DOHH2 (cell line): ENCODE measurements at regions not wholly inside any gene's neighbourhood (a gene's known extent, or its start where the extent isn't known, plus 50 kb on each side); places are given as distances from the start of the nearest gene placed in this dataset.

Experiments
- H3F3A ChIP-seq: fragments of 200-600 bp; sonication (generic), shearing (Covaris generic); 2 replicates; pipeline ENCODE4 v1.6.0; 2016; ENCODE audit warnings: antibody characterized with exemption, mild to moderate bottlenecking; ENCODE audit not compliant: control insufficient read depth, insufficient read depth
- H3K27ac ChIP-seq: fragments of 200-600 bp; sonication (generic); 2 replicates; pipeline ENCODE4 v1.5.1; 2014; ENCODE audit warnings: low read depth, mild to moderate bottlenecking, low read length, moderate library complexity
- H3K27me3 ChIP-seq: fragments of 200-600 bp; sonication (generic); 2 replicates; pipeline ENCODE4 v1.6.1; 2014; ENCODE audit warnings: mild to moderate bottlenecking, low read length, mixed read lengths; ENCODE audit not compliant: control insufficient read depth
- H3K36me3 ChIP-seq: fragments of 200-600 bp; sonication (generic); 2 replicates; pipeline ENCODE4 v1.6.1; 2014; ENCODE audit warnings: mild to moderate bottlenecking, low read length, moderate library complexity, mixed read lengths; ENCODE audit not compliant: control insufficient read depth
- H3K4me1 ChIP-seq: fragments of 200-600 bp; sonication (generic); 2 replicates; pipeline ENCODE4 v1.6.1; 2014; ENCODE audit warnings: mild to moderate bottlenecking, low read length, mixed read lengths; ENCODE audit not compliant: control insufficient read depth
- H3K4me2 ChIP-seq: fragments of 200-600 bp; sonication (generic); 2 replicates; pipeline ENCODE4 v1.6.0; 2014; ENCODE audit warnings: mild to moderate bottlenecking, low read length, moderate library complexity
- H3K4me3 ChIP-seq: fragments of 200-600 bp; sonication (generic); 2 replicates; pipeline ENCODE4 v1.5.1; 2014; ENCODE audit warnings: mild to moderate bottlenecking, low read length, mixed read lengths
- H3K79me2 ChIP-seq: fragments of 200-600 bp; sonication (generic); 2 replicates; pipeline ENCODE4 v1.6.1; 2014; ENCODE audit warnings: mild to moderate bottlenecking, low read length, mixed read lengths; ENCODE audit not compliant: control insufficient read depth
- H3K9me2 ChIP-seq: fragments of 200-600 bp; sonication (generic); replicated peaks from 2 replicates; pipeline ENCODE4 v1.6.1; 2014; ENCODE audit warnings: mild to moderate bottlenecking, low read length, mixed read lengths; ENCODE audit not compliant: control insufficient read depth
- H3K9me3 ChIP-seq: fragments of 200-600 bp; sonication (generic); 2 replicates; pipeline ENCODE4 v1.6.1; 2014; ENCODE audit warnings: antibody characterized with exemption, low read length, mixed read lengths; ENCODE audit not compliant: control insufficient read depth, insufficient read depth
- H4K20me1 ChIP-seq: fragments of 200-600 bp; sonication (generic); 2 replicates; pipeline ENCODE4 v1.6.0; 2014; ENCODE audit warnings: low read depth, mild to moderate bottlenecking, antibody characterized with exemption, low read length, moderate library complexity; ENCODE audit not compliant: control insufficient read depth, insufficient read depth
- EZH2phosphoT487 ChIP-seq: fragments of 200-600 bp; sonication (generic); IDR thresholded peaks from 2 replicates; pipeline ENCODE4 v1.6.1; 2017; ENCODE audit warnings: borderline replicate concordance, mild to moderate bottlenecking, antibody characterized with exemption, low read length, moderate library complexity, mixed read lengths
- TF ChIP-seq, protein P1 (sequence below): fragments of 200-600 bp; sonication (generic); IDR thresholded peaks from one replicate; pipeline ENCODE4 v1.5.1; 2014; ENCODE audit warnings: antibody characterized with exemption, mild to moderate bottlenecking, low read depth, low read length; ENCODE audit not compliant: poor library complexity, severe bottlenecking

DNA sequence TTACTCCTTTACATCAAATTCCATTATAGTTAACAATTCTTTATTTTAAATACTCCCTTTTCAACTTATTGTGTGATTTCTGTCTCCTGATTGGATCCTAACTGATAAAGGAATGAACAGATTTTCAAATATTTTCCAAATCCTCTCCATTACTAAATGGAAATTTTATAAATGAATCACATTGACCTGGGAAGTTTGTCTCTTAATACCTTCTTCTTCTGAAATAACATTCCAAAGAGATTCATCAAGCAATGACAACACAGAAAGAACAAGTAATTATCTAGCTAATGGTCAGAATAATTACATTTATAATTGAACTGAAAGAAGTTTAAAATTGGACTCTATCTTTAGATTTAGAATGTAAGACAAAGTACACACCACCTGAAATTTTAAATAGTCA, 515.4 kb upstream of the PTCHD4 start:
- no peaks in the 10 kb centered on the region for H3K4me1 ChIP-seq
- H3K9me2 ChIP-seq, result no peaks in the 10 kb centered on the region
- no peaks in the 10 kb centered on the region for H3K27me3 ChIP-seq
- H4K20me1 ChIP-seq, result no peaks in the 10 kb centered on the region
- H3K36me3 ChIP-seq, result no peaks in the 10 kb centered on the region
- TF ChIP-seq EZH2phosphoT487, result no peak
- TF ChIP-seq, protein P1, sequence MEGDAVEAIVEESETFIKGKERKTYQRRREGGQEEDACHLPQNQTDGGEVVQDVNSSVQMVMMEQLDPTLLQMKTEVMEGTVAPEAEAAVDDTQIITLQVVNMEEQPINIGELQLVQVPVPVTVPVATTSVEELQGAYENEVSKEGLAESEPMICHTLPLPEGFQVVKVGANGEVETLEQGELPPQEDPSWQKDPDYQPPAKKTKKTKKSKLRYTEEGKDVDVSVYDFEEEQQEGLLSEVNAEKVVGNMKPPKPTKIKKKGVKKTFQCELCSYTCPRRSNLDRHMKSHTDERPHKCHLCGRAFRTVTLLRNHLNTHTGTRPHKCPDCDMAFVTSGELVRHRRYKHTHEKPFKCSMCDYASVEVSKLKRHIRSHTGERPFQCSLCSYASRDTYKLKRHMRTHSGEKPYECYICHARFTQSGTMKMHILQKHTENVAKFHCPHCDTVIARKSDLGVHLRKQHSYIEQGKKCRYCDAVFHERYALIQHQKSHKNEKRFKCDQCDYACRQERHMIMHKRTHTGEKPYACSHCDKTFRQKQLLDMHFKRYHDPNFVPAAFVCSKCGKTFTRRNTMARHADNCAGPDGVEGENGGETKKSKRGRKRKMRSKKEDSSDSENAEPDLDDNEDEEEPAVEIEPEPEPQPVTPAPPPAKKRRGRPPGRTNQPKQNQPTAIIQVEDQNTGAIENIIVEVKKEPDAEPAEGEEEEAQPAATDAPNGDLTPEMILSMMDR, result no peak
- no peak overlapping the region for H3K4me3 ChIP-seq
- H3K27ac ChIP-seq, result no peak overlapping the region
- H3K9me3 ChIP-seq, result no peaks in the 10 kb centered on the region
- no peaks in the 10 kb centered on the region for H3F3A ChIP-seq
- no peaks in the 10 kb centered on the region for H3K79me2 ChIP-seq
- no peak overlapping the region for H3K4me2 ChIP-seq

DNA sequence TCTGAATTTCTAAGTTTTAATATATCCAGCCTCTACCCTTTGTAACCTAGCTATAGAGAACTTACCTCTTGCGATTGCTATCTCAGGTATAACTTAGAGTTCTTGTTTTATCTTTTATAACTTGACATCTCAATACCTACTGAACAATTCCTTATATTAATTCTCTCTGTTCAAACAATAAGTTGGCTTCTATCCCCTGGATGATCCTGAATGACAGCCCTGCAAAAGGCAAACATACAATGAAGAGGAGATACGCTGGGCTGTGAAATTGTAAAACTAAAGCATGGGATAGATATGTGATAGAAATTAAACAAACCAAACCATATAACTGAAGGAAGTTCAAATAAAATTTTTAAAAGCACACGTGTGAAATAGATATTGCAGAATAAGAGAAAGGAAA, 513.6 kb upstream of the PTCHD4 start:
- no peaks in the 10 kb centered on the region for H3K79me2 ChIP-seq
- H3K9me2 ChIP-seq, result no peaks in the 10 kb centered on the region
- no peak overlapping the region for H3K27ac ChIP-seq
- H3K27me3 ChIP-seq, result no peaks in the 10 kb centered on the region
- H3K4me1 ChIP-seq, result no peaks in the 10 kb centered on the region
- no peak for TF ChIP-seq EZH2phosphoT487
- TF ChIP-seq, protein P1, result no peak
- H3K4me2 ChIP-seq, result no peak overlapping the region
- H3K4me3 ChIP-seq, result no peak overlapping the region
- H3K36me3 ChIP-seq, result no peaks in the 10 kb centered on the region
- no peaks in the 10 kb centered on the region for H3F3A ChIP-seq
- no peaks in the 10 kb centered on the region for H4K20me1 ChIP-seq
- H3K9me3 ChIP-seq, result no peaks in the 10 kb centered on the region

DNA sequence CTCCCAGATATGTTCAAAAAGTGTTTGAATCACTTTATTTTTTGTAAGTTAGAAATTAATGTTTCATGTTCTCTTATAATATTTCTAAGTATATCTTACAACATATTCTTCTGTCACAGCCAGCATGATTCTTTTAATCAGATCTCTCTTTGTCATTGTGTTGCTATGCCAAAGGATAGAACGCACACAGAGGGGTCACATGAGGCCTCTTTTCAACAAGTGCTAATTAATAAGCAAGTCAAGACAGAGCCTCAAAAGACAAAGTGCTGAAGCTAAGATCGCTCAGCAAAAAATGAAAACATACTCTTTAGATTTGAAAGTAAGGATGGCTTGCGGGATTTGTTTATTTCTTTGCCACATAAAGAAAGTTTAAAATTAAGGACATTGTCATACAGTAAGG, 508.8 kb upstream of the PTCHD4 start:
- Histone ChIP-seq H3K27ac (no peak overlapping the region), H3F3A (no peaks in the 10 kb centered on the region), H3K79me2 (no peaks in the 10 kb centered on the region), H3K27me3 (no peaks in the 10 kb centered on the region), H3K36me3 (no peaks in the 10 kb centered on the region), H4K20me1 (no peaks in the 10 kb centered on the region), H3K4me1 (no peaks in the 10 kb centered on the region), H3K9me2 (no peaks in the 10 kb centered on the region), H3K4me2 (no peak overlapping the region), H3K9me3 (no peaks in the 10 kb centered on the region), H3K4me3 (no peak overlapping the region)
- no peak for TF ChIP-seq EZH2phosphoT487
- TF ChIP-seq, protein P1, result no peak

DNA sequence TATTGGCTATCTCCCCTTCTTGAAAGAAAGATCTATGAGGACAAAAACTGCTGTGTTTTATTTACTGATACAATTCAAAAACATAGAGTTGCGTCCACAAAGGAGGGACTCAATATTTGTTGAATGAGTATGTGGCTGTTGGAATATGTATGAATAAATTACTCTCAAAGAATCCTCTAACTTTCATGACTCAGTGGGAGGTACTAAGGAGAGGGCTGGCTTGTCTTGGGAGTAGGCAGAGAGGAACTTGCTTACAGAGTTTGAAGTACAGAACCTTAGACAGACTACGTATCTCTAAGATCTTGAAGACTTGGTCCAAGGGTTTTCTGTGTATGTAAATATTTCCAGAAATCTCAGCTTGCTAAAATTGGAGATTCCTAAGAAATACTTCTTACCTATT, 504.0 kb upstream of the PTCHD4 start:
- no peak for TF ChIP-seq EZH2phosphoT487
- H3K4me1 ChIP-seq, result no peaks in the 10 kb centered on the region
- H3K9me2 ChIP-seq, result no peaks in the 10 kb centered on the region
- H3K4me3 ChIP-seq, result no peak overlapping the region
- H3K4me2 ChIP-seq, result no peak overlapping the region
- no peaks in the 10 kb centered on the region for H4K20me1 ChIP-seq
- no peaks in the 10 kb centered on the region for H3K36me3 ChIP-seq
- H3K27me3 ChIP-seq, result no peaks in the 10 kb centered on the region
- no peaks in the 10 kb centered on the region for H3K9me3 ChIP-seq
- no peak overlapping the region for H3K27ac ChIP-seq
- no peaks in the 10 kb centered on the region for H3K79me2 ChIP-seq
- no peaks in the 10 kb centered on the region for H3F3A ChIP-seq
